Caco-2 (cell line): ENCODE measurements at regions not wholly inside any gene's neighbourhood (a gene's known extent, or its start where the extent isn't known, plus 50 kb on each side); places are given as distances from the start of the nearest gene placed in this dataset.

Source experiments
- BruUV-seq: library from RNA; stranded (reverse); fragments of 400-500 nt; replicated peaks from 2 replicates; lab custom pipeline; 2021; lab: Mats Ljungman, UMichigan
- CTCF ChIA-PET: fragments of 300-600 bp; sonication (Branson Sonifier 250); formaldehyde crosslinking; loops from one replicate; lab custom pipeline; 2022; ENCODE audit warnings: antibody characterized with exemption; lab: Charles Lee
- POLR2A ChIA-PET: fragments of 300-600 bp; sonication (Branson Sonifier 250); formaldehyde crosslinking; loops from one replicate; lab custom pipeline; 2022; ENCODE audit warnings: antibody characterized with exemption; lab: Charles Lee
- DNase-seq, 2 experiments: peaks; one replicate each; pipeline versions ENCODE4 v3.0.0 to v3.0.0-alpha.2; 2020 to 2022
- H3K27me3 ChIP-seq: replicated peaks from 2 replicates; pipeline ENCODE4 v1.6.0; 2011; ENCODE audit warnings: low read length; ENCODE audit not compliant: control insufficient read depth, insufficient read depth
- H3K36me3 ChIP-seq: 2 replicates; pipeline ENCODE4 v1.5.1; 2011; ENCODE audit warnings: low read length; ENCODE audit not compliant: control insufficient read depth, insufficient read depth
- H3K4me1 ChIP-seq: fragments of 250-450 bp; sonication (Bioruptor Pico); 2 replicates; pipeline ENCODE4 v1.5.1; 2020; ENCODE audit warnings: mild to moderate bottlenecking
- H3K4me3 ChIP-seq: 2 replicates; pipeline ENCODE4 v1.5.1; 2011; ENCODE audit warnings: low read depth, mild to moderate bottlenecking, control low read depth, low read length
- H3K9me3 ChIP-seq: fragments of 250-450 bp; sonication (Bioruptor Pico); 2 replicates; pipeline ENCODE4 v1.5.1; 2020; ENCODE audit warnings: mild to moderate bottlenecking, moderate library complexity
- H3K27ac Mint-ChIP-seq: one replicate; pipeline ENCODE4 v1.8.0; 2022; ENCODE audit warnings: mixed read lengths; ENCODE audit not compliant: unreplicated experiment
- H3K27me3 Mint-ChIP-seq: one replicate; pipeline ENCODE4 v1.8.0; 2022; ENCODE audit warnings: mixed read lengths; ENCODE audit not compliant: insufficient read depth, unreplicated experiment
- H3K36me3 Mint-ChIP-seq: one replicate; pipeline ENCODE4 v1.8.0; 2022; ENCODE audit warnings: mild to moderate bottlenecking, mixed read lengths; ENCODE audit not compliant: insufficient read depth, unreplicated experiment
- H3K4me1 Mint-ChIP-seq: one replicate; pipeline ENCODE4 v1.8.0; 2022; ENCODE audit warnings: low read depth, mixed read lengths; ENCODE audit not compliant: unreplicated experiment
- H3K4me3 Mint-ChIP-seq: one replicate; pipeline ENCODE4 v1.8.0; 2022; ENCODE audit warnings: mild to moderate bottlenecking, moderate library complexity, mixed read lengths; ENCODE audit not compliant: unreplicated experiment
- H3K9me3 Mint-ChIP-seq: one replicate; pipeline ENCODE4 v1.8.0; 2022; ENCODE audit warnings: mixed read lengths; ENCODE audit not compliant: unreplicated experiment
- intact Hi-C: fragments of 100-400 bp; cut with micrococcal nuclease; formaldehyde crosslinking; loops from one replicate; pipeline ENCODE4 v1.10.0; 2022; ENCODE audit not compliant: unreplicated experiment
- TF ChIP-seq, protein P1 (sequence below), 2 experiments: fragments of 200-600 bp in 1 of 2; IDR thresholded peaks; 1 replicate in 1 of 2; 2 replicates in 1 of 2; pipeline versions ENCODE4 v1.5.1 to v1.8.0; 2011 to 2022; ENCODE audit warnings: antibody characterized with exemption in 1 of 2, control low read depth in 1 of 2, inconsistent platforms in 1 of 2, low read depth in 1 of 2, low read length in 1 of 2, mild to moderate bottlenecking in 1 of 2, moderate library complexity in 1 of 2; ENCODE audit not compliant: insufficient read depth in 1 of 2, severe bottlenecking in 1 of 2, unreplicated experiment in 1 of 2

DNA sequence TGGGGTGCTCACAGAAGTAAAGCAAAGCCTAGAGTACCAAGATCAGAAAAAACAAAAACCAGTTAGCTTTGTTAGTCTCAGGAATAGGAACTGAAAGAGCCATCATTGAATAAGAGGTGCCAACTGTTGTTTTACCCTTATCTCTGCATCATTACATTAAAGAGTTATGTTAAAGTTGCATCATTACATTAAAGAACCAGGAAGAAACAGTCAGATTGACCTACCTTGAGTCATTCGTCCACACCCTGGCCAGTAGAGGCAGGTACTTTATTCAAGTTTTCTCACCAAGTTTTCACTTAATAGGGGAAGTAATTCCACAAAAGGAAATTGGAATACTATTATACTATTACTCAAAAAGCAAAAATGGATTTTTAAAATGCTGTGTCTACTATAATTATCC, 121.7 kb upstream of the CNOT2 start:
- H3K27me3 ChIP-seq, result no peaks in the 10 kb centered on the region
- H3K36me3 ChIP-seq, result no peaks in the 10 kb centered on the region
- DNase-seq, result no peak
- no peaks in the 10 kb centered on the region for H3K9me3 Mint-ChIP-seq
- H3K27ac Mint-ChIP-seq, result no peak overlapping the region
- ChIA-PET CTCF (no interaction called here), POLR2A (no interaction called here)
- TF ChIP-seq, protein P1, sequence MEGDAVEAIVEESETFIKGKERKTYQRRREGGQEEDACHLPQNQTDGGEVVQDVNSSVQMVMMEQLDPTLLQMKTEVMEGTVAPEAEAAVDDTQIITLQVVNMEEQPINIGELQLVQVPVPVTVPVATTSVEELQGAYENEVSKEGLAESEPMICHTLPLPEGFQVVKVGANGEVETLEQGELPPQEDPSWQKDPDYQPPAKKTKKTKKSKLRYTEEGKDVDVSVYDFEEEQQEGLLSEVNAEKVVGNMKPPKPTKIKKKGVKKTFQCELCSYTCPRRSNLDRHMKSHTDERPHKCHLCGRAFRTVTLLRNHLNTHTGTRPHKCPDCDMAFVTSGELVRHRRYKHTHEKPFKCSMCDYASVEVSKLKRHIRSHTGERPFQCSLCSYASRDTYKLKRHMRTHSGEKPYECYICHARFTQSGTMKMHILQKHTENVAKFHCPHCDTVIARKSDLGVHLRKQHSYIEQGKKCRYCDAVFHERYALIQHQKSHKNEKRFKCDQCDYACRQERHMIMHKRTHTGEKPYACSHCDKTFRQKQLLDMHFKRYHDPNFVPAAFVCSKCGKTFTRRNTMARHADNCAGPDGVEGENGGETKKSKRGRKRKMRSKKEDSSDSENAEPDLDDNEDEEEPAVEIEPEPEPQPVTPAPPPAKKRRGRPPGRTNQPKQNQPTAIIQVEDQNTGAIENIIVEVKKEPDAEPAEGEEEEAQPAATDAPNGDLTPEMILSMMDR (IDR thresholded peaks at IDR 0.05; ENCODE audit: insufficient read depth in 1 of 2, low read depth in 1 of 2, low read length in 1 of 2, severe bottlenecking in 1 of 2, unreplicated experiment in 1 of 2), result no peak
- intact Hi-C loops, result no loop called here
- H3K36me3 Mint-ChIP-seq, result no peaks in the 10 kb centered on the region
- no TSS peak for BruUV-seq
- H3K27me3 Mint-ChIP-seq, result peaks cover 3% of the 10 kb centered on the region
- no peaks in the 10 kb centered on the region for H3K4me1 ChIP-seq
- H3K9me3 ChIP-seq, result no peaks in the 10 kb centered on the region
- no peaks in the 10 kb centered on the region for H3K4me1 Mint-ChIP-seq
- no peak overlapping the region for H3K4me3 Mint-ChIP-seq
- H3K4me3 ChIP-seq, result no peak overlapping the region

DNA sequence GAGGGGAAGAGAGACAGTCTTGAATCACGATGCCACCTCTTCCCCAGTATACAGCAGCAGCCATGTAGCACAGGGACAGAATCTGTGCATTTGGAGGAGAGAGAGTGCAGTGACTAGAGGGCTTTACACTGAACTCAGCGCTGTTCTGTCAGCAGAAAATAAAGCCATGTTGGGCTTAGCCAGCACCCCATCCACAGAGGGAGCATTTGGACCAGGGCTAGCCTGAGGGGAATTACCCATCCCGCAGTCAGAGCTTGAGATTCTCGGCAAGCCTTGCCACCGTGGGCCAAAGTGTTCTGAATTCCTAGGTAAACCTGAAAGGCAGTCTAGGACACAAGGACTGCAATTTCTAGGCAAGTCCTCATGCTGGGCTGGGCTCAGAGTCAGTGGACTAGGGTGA, 120.4 kb upstream of the CNOT2 start:
- no peaks in the 10 kb centered on the region for H3K4me1 ChIP-seq
- H3K36me3 Mint-ChIP-seq, result no peaks in the 10 kb centered on the region
- H3K9me3 ChIP-seq, result no peaks in the 10 kb centered on the region
- CTCF ChIA-PET, result no interaction called here
- peaks cover 3% of the 10 kb centered on the region for H3K27me3 Mint-ChIP-seq
- no TSS peak for BruUV-seq
- no peak overlapping the region for H3K27ac Mint-ChIP-seq
- POLR2A ChIA-PET, result no interaction called here
- no peaks in the 10 kb centered on the region for H3K9me3 Mint-ChIP-seq
- H3K27me3 ChIP-seq, result no peaks in the 10 kb centered on the region
- H3K4me3 ChIP-seq, result no peak overlapping the region
- intact Hi-C loops, result no loop called here
- H3K36me3 ChIP-seq, result no peaks in the 10 kb centered on the region
- H3K4me3 Mint-ChIP-seq, result no peak overlapping the region
- no peaks in the 10 kb centered on the region for H3K4me1 Mint-ChIP-seq
- no peak for DNase-seq
- TF ChIP-seq, protein P1 (IDR thresholded peaks at IDR 0.05; ENCODE audit: insufficient read depth in 1 of 2, low read depth in 1 of 2, low read length in 1 of 2, severe bottlenecking in 1 of 2, unreplicated experiment in 1 of 2), result no peak

DNA sequence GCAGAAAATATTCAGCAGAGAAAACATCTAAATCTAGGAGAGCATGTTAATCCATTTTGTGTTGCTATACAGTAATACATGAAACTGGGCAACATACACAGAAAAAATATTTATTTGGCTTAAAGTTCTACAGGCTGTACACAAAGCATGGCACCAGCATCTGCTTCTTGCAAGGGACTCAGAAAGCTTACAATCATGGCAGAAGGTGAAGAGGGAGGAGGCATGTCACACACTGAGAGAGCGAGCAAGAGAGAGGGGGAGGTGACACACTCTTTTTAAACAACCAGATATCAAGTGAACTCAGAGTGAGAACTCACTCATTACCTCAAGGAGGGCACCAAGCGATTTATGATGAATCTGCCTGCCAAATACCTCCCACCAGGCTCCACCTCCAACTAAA, 94.2 kb upstream of the CNOT2 start:
- CTCF ChIA-PET, result no interaction called here
- H3K9me3 Mint-ChIP-seq, result peaks cover 31% of the 10 kb centered on the region
- BruUV-seq, result no TSS peak

More for the DNA sequence above, 94.2 kb upstream of the CNOT2 start:
- Histone ChIP-seq H3K36me3 (no peaks in the 10 kb centered on the region), H3K27me3 (no peaks in the 10 kb centered on the region), H3K9me3 (0 out of 2 replicates have a peak, but pooled peaks cover 4% of the 10 kb centered on the region), H3K4me1 (no peaks in the 10 kb centered on the region), H3K4me3 (no peak overlapping the region)
- Mint-ChIP-seq H3K27ac (no peak overlapping the region), H3K4me3 (no peak overlapping the region), H3K27me3 (no peaks in the 10 kb centered on the region), H3K36me3 (no peaks in the 10 kb centered on the region), H3K4me1 (peaks cover 7% of the 10 kb centered on the region)
- DNase-seq, result no peak
- POLR2A ChIA-PET, result no interaction called here
- TF ChIP-seq, protein P1 (IDR thresholded peaks at IDR 0.05; ENCODE audit: insufficient read depth in 1 of 2, low read depth in 1 of 2, low read length in 1 of 2, severe bottlenecking in 1 of 2, unreplicated experiment in 1 of 2), result no peak
- intact Hi-C loops, result no loop called here
